ENCODE measurements at regions not wholly inside any gene's neighbourhood (a gene's known extent, or its start where the extent isn't known, plus 50 kb on each side); places are given as distances from the start of the nearest gene placed in this dataset.

- TF ChIP-seq CTCF (conservative IDR thresholded peaks at IDR 0.05) = no peak
- no peak for TF ChIP-seq ZFX (IDR thresholded peaks at IDR 0.05)
Measured at GRCh38 chr9:28758341-28758740, 1185.1 kb upstream of the C9orf72 start.

Measured in C4-2B (cell line).